22Rv1 (cell line): ENCODE measurements at regions not wholly inside any gene's neighbourhood (a gene's known extent, or its start where the extent isn't known, plus 50 kb on each side); places are given as distances from the start of the nearest gene placed in this dataset.
"Not testable (repeated sequence)": the region's sequence is repeated elsewhere in the genome, so short reads cannot be mapped to it uniquely, and the experiment has no call there.

Source experiments
- H3K27ac ChIP-seq: fragments of 450-650 bp; 2 replicates; pipeline ENCODE4 v1.5.1; 2017
- CTCF ChIP-seq: fragments of 450-650 bp; IDR thresholded peaks from 2 replicates; pipeline ENCODE4 v1.5.1; 2017; ENCODE audit warnings: mild to moderate bottlenecking
- ZFX ChIP-seq: fragments of 450-650 bp; IDR thresholded peaks from 2 replicates; pipeline ENCODE4 v1.6.1; 2017; ENCODE audit warnings: antibody characterized with exemption, borderline replicate concordance

- no peak overlapping the region for H3K27ac ChIP-seq
These were observed 217.0 kb upstream of the FAM78B start for GRCh38 chr1:166383635-166384346.

GRCh38 chr1:166384948-166385347, 218.1 kb upstream of the FAM78B start:
- no peak overlapping the region for H3K27ac ChIP-seq
- TF ChIP-seq CTCF (no peak), ZFX (no peak)

More at GRCh38 chr1:166383635-166384346, 217.0 kb upstream of the FAM78B start:
- TF ChIP-seq CTCF (no peak), ZFX (no peak)

- no peak for TF ChIP-seq CTCF
- TF ChIP-seq ZFX, result no peak
- no peak overlapping the region for H3K27ac ChIP-seq
These were observed 223.7 kb upstream of the FAM78B start for GRCh38 chr1:166390366-166391033.

GRCh38 chr1:166391279-166392066, 224.7 kb upstream of the FAM78B start:
- no peak overlapping the region for H3K27ac ChIP-seq
- TF ChIP-seq CTCF (no peak), ZFX (no peak)

GRCh38 chr1:166395729-166396128, 228.9 kb upstream of the FAM78B start:
- TF ChIP-seq CTCF (no peak), ZFX (no peak)
- H3K27ac ChIP-seq, result no peak overlapping the region

- not testable (repeated sequence) for H3K27ac ChIP-seq
These were observed 242.7 kb upstream of the FAM78B start for GRCh38 chr1:166409253-166410082.

- TF ChIP-seq CTCF (no peak), ZFX (no peak)
- H3K27ac ChIP-seq, result no peak overlapping the region
These were observed 243.2 kb upstream of the FAM78B start for GRCh38 chr1:166410083-166410385.

- H3K27ac ChIP-seq, result not testable (repeated sequence)
These were observed 250.0 kb upstream of the FAM78B start for GRCh38 chr1:166416831-166417230.
